GM21717 (cell line): ENCODE measurements at regions not wholly inside any gene's neighbourhood (a gene's known extent, or its start where the extent isn't known, plus 50 kb on each side); places are given as distances from the start of the nearest gene placed in this dataset.

Experiments used
- ATAC-seq: cut with Tn5 transposase; IDR thresholded peaks from one replicate; pipeline ENCODE4 v1.9.1; 2021; ENCODE audit warnings: mild to moderate bottlenecking, moderate library complexity; ENCODE audit not compliant: unreplicated experiment

DNA sequence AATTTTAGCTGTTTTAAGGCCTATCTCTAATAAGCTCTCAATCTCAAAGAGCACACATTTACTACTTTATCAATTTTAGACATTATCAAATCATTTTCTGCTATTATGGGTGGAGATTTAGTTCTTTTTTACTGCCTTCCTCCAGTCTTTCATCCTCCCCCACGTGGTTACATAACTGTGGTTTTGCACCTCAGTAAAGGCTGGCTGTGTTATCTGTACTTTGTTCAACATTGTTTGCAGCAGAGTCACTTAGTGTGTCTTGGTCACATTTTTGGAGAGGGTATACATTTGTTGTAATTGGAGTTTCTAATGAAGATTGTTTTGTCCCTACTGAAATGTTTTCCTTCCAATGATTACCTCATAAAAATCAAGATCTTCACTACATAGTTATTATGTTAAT, 549.6 kb upstream of the CELF4 start:
- no peak for ATAC-seq

GRCh38 chr18:38087538-38087937, 521.9 kb upstream of the CELF4 start:
- ATAC-seq = no peak

DNA sequence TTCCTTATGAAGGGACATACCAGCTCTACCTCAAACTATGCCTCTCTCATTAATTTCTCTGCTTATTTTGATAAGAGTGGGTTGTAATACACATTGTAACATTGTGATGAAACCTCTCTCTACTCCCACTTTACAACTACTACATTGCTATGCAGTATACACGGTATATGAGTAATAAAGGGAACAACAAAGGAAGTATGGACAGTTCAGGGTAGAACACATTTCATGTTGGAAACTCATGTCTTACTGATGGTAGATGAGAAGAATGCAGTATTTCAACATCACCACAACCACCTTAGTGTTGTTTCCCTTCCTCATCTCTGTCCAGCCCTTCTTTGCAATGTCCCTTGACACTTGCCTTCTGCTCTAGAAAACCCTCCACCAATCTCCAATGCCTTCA, 515.9 kb upstream of the CELF4 start:
- no peak for ATAC-seq

- ATAC-seq = no peak
Observed at GRCh38 chr18:38077229-38077628, 511.6 kb upstream of the CELF4 start.

- no peak for ATAC-seq
Observed at GRCh38 chr18:38076346-38077070, 510.9 kb upstream of the CELF4 start.

DNA sequence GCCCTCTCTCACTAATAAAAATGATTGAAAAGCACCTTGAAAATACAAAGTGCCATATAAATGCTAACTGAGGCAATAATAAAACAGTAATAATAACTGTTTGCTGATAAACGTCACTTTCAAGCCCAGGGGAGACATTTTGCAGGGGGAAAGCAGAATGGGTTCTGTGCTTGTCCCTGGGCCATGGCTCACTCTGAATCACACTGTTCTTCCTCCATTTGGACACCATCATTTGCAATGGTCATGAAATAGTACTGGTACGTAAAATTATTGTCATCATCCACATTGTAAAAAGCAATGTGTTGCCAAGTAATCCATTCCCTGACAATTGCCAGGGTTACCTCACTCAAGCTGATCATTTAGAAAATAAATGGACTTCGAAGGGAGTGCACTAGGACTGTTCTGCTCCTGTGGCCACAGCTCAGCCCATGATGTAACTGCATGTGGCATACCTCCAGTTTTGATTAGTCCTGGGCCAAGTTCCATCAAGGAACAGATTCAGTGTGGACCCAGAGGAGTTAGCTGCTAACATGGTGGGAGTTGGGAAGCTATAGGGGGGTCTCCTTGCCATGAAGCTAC, 508.8 kb upstream of the CELF4 start:
- no peak for ATAC-seq

- no peak for ATAC-seq
Observed at GRCh38 chr18:38067821-38068220, 502.2 kb upstream of the CELF4 start.

DNA sequence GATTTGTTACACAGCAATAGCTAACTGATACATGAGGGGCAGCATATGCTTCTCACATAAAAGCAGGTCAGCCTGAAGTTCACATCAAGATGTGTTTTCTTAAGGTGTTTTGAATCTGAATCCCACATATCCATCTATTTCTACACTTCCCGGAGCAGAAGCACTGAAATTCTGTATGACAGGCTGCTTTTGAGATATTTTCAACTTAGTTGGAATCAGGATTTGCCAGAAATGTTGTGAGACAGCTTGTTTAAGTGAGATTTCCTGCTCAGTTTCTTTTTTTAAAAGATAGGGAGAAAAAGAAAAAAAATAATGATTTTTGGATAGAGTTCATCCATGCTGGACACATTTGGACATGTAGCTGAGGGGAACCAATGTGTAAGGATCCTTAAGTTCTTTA, 501.5 kb upstream of the CELF4 start:
- ATAC-seq = no peak

- ATAC-seq = no peak
Observed at GRCh38 chr18:38052879-38053590, 487.4 kb upstream of the CELF4 start.

DNA sequence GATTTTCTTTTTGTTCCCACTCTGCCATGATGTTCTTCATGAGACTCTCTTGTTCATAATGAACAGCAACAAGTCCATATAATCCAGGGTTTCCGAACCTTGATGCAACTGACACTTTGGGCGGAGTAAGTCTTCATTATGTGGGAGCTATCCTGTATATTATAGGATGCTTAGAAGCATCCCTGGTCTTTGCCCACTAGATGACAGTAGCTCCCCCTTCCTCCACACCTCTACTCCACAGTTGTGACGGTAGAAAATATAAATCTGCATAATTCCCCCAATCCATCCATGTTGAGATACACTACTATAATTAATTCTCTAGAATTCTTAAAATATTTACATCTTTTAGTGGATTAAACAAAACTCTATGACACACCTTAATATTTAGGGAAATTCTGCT, 482.2 kb upstream of the CELF4 start:
- no peak for ATAC-seq

- ATAC-seq = no peak
Observed at GRCh38 chr18:38046651-38047050, 481.1 kb upstream of the CELF4 start.

DNA sequence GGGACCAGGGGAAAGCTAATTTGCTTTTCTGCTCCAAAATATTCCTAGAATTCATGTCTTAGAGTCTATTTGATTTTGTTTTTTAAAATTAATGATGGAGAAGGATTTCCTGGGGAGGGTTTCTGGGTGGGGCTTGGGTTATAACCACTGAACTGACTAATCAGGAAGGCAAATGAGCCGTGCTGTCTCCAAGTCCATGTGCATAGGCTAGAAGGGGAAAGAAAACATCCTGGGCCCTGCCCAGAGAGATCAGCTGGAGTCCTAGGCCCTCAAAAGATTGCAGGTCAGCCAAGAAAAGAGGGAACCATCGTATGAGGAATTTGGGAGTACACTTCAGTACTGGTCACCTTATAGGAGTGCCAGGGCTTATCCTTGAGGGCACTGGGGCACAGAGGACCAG, 480.2 kb upstream of the CELF4 start:
- no peak for ATAC-seq

DNA sequence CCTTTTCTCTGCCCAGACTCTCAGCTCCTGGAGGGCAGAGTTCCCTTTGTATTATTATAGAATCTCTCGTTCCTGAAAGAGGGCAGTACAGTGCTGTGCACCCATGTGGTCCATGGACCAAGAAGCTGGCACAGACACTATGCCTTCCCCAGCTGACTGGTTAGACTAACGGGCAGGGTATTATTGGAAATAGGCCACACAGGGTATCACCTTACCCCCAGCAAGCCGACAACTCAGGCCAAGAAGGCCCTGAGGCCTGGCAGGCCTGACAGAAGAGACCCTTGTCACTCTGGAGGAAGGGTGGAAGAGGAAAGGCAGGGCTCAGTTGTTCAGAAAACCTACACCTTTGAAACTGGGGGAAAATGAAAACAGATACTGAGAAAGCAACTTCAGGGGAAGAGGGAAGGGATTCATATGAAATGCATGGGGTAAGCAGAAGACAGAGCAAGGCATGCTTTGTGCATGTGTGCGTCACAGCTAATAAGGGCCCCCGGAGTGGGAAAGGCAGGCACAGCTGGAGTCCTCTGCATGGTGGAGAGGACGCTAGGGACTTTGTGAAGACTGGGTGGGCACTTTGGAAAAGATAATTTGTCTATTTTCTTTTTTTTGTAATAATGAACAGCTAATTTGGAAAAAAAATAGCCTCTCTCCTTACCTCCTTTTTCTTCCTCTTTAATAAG, 476.8 kb upstream of the CELF4 start:
- no peak for ATAC-seq

DNA sequence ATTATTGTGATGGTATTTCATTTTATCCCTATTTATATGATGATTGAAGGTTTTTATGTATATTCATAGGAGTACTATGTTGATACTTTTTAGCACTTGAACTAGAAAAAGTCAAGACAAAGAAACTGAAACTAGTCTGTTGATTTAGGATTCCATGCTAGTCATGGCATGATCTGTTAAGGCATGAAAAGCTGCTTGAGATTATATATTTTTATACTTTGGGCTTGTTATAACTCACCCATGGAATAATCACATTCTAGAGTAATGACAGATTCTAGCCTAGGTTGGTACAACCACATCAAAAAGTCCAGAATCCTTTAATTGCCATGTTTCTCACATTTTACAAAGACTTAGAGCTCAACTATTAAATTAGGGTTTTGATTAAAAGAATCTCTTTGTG, 472.6 kb upstream of the CELF4 start:
- no peak for ATAC-seq

DNA sequence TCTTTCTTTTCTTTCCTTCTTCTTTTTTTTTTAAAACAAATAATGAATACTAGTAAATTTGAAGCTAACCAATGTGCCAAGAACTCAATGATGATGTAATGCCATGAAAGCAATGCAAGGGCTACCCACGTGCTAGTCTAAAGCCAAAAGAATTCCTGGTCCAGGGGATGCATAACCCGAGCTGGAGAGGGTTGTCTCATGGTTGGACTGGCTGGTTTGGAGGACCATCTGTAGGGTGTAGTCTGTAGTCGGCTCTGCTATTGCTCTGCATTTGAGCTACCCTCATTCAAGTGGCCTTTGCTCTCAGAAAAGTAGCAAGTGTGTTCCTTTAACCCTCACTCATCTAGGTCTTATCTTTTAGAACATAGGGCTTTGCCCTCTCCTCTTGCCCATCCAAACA, 469.6 kb upstream of the CELF4 start:
- no peak for ATAC-seq

DNA sequence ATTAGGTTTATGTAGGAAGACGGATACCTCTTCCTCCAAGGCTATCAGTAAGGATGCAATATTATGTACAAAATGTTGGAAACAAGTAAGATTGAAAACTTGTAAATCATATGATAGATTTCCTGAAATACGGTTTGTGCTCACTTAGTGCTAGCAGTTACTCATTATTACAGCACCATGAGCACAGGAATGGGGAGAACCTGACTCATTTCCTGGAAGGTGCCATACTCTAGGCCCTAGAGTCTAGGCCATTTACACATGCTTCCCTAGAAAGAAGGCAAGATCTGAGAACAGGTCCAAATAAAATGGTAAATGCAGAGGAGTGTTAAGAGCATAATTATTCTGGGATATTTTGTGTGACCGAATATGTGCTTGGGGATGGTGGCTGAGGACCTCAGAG, 467.7 kb upstream of the CELF4 start:
- no peak for ATAC-seq

- ATAC-seq = no peak
Observed at GRCh38 chr18:38032516-38032915, 466.9 kb upstream of the CELF4 start.

- no peak for ATAC-seq
Observed at GRCh38 chr18:38028946-38029345, 463.3 kb upstream of the CELF4 start.

DNA sequence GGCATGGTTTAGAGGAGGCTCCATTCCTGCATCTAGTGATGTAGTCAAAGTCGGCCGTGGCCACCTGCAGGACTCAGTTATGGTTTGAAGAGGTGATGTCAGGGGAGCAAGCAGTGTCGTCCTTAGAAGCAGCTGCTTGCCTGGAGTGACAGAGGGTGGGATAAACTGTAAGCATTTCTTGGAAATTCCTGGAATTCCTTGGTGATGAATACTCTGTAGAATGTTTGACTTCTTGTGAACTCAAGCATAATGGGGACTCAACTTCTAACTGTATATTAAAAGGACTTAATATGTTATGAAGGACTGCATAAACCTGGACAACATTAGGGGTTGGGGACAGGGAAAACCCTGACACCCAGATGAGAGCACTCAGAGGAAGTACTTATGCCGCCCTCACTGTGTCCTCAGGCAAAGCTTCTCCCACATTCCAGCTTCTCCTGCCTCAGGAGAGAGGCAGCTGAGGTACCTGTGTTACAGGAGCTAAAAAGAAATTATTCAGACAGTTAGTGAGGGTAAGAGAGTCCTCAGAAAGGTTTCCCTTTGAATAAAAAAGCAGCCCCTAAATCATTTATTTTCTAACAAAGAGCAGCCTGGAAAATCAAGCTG, 459.9 kb upstream of the CELF4 start:
- no peak for ATAC-seq

DNA sequence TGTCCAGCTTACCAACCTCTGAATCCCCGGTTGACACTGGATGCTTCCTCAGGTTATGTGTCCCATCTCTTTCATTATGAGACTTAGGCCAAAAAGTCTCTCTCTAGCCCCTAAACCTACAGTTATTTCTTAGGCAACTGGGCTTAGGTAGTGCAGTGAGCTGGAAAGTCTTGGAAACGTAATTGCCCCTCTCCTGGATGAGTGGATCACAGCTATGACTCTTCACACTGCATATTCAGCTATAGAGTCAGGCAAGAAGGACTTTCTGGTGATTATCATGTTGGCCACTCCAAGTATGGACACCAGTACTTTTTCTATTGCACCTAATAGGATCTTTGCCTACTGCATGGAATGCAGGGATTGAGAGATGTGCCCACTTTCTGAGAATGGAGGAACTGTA, 458.3 kb upstream of the CELF4 start:
- no peak for ATAC-seq

- ATAC-seq = no peak
Observed at GRCh38 chr18:38022234-38022633, 456.6 kb upstream of the CELF4 start.
